ENCODE measurements at regions not wholly inside any gene's neighbourhood (a gene's known extent, or its start where the extent isn't known, plus 50 kb on each side); places are given as distances from the start of the nearest gene placed in this dataset.

GRCh38 chr19:33898062-33898677, 101.5 kb downstream of the KCTD15 start:
- peaks cover 5% of the 10 kb centered on the region; the same call in 1 of the 2 replicates for H3K9me3 ChIP-seq (ENCODE audit: insufficient read depth, low read depth, low read length)
- no peaks in the 10 kb centered on the region for H3K79me2 ChIP-seq (ENCODE audit: insufficient read depth, low read length)
- TF ChIP-seq EZH2phosphoT487 (IDR thresholded peaks at IDR 0.05; ENCODE audit: borderline replicate concordance) (no peak), CTCF (conservative IDR thresholded peaks at IDR 0.05; ENCODE audit: low read length) (no peak)
- no peaks in the 10 kb centered on the region for H3K9me2 ChIP-seq (replicated peaks; ENCODE audit: low read depth, low read length)
- no peak overlapping the region for H3K9ac ChIP-seq (ENCODE audit: low read depth, low read length, poor library complexity, severe bottlenecking)
- no peak overlapping the region for H2AFZ ChIP-seq (ENCODE audit: low read length)
- no peaks in the 10 kb centered on the region for H3F3A ChIP-seq (ENCODE audit: low read depth)
- no peak overlapping the region for H3K4me2 ChIP-seq (ENCODE audit: low read depth, low read length, poor library complexity, severe bottlenecking)
- no peak overlapping the region for H3K4me3 ChIP-seq (ENCODE audit: low read length, poor library complexity, severe bottlenecking)
- no peaks in the 10 kb centered on the region for H3K27me3 ChIP-seq (ENCODE audit: insufficient read depth, low read length, poor library complexity, severe bottlenecking)
- no peaks in the 10 kb centered on the region for H3K4me1 ChIP-seq (ENCODE audit: insufficient read depth, low read length, poor library complexity, severe bottlenecking)
- H4K20me1 ChIP-seq (ENCODE audit: insufficient read depth, low read length, poor library complexity, severe bottlenecking), result no peaks in the 10 kb centered on the region
- H3K36me3 ChIP-seq (ENCODE audit: insufficient read depth, low read length), result no peaks in the 10 kb centered on the region

GRCh38 chr19:33900817-33901216, 104.1 kb downstream of the KCTD15 start:
- TF ChIP-seq CTCF (conservative IDR thresholded peaks at IDR 0.05; ENCODE audit: low read length) (no peak), EZH2phosphoT487 (IDR thresholded peaks at IDR 0.05; ENCODE audit: borderline replicate concordance) (no peak)
- H4K20me1 ChIP-seq (ENCODE audit: insufficient read depth, low read length, poor library complexity, severe bottlenecking), result no peaks in the 10 kb centered on the region
- H3K4me1 ChIP-seq (ENCODE audit: insufficient read depth, low read length, poor library complexity, severe bottlenecking), result no peaks in the 10 kb centered on the region

DNA sequence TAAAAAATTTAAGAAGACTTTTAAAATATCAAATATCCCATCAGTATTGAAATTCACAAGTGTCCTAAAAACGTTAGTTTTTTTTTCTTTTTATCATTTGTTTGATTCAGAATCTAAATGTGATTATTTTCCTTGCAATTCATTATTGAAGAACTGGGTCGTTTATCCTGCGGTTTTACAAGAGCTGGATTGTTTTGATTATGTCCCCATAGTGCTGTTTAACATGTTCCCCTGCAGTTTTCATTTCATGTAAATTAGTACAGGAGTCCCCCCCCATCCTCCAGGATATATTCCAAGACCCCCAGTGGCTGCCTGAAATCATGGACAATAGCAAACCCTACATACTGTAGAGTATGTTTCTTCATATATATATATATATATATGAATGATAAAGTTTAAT, 105.7 kb downstream of the KCTD15 start:
- H3K9me3 ChIP-seq (ENCODE audit: insufficient read depth, low read depth, low read length), result peaks cover 7% of the 10 kb centered on the region; the same call in 1 of the 2 replicates
- TF ChIP-seq EZH2phosphoT487 (IDR thresholded peaks at IDR 0.05; ENCODE audit: borderline replicate concordance) (no peak), CTCF (conservative IDR thresholded peaks at IDR 0.05; ENCODE audit: low read length) (no peak)
- H3F3A ChIP-seq (ENCODE audit: low read depth), result no peaks in the 10 kb centered on the region
- H2AFZ ChIP-seq (ENCODE audit: low read length), result no peak overlapping the region
- no peak overlapping the region for H3K4me2 ChIP-seq (ENCODE audit: low read depth, low read length, poor library complexity, severe bottlenecking)
- no peaks in the 10 kb centered on the region for H4K20me1 ChIP-seq (ENCODE audit: insufficient read depth, low read length, poor library complexity, severe bottlenecking)
- no peak overlapping the region for H3K4me3 ChIP-seq (ENCODE audit: low read length, poor library complexity, severe bottlenecking)
- H3K36me3 ChIP-seq (ENCODE audit: insufficient read depth, low read length), result no peaks in the 10 kb centered on the region
- no peaks in the 10 kb centered on the region for H3K4me1 ChIP-seq (ENCODE audit: insufficient read depth, low read length, poor library complexity, severe bottlenecking)
- H3K27me3 ChIP-seq (ENCODE audit: insufficient read depth, low read length, poor library complexity, severe bottlenecking), result no peaks in the 10 kb centered on the region
- H3K79me2 ChIP-seq (ENCODE audit: insufficient read depth, low read length), result no peaks in the 10 kb centered on the region
- H3K9me2 ChIP-seq (replicated peaks; ENCODE audit: low read depth, low read length), result no peaks in the 10 kb centered on the region
- no peak overlapping the region for H3K9ac ChIP-seq (ENCODE audit: low read depth, low read length, poor library complexity, severe bottlenecking)

More at GRCh38 chr19:33900817-33901216, 104.1 kb downstream of the KCTD15 start:
- Histone ChIP-seq H3K4me3 (ENCODE audit: low read length, poor library complexity, severe bottlenecking) (no peak overlapping the region), H3K9ac (ENCODE audit: low read depth, low read length, poor library complexity, severe bottlenecking) (no peak overlapping the region), H3K27me3 (ENCODE audit: insufficient read depth, low read length, poor library complexity, severe bottlenecking) (no peaks in the 10 kb centered on the region), H3K36me3 (ENCODE audit: insufficient read depth, low read length) (no peaks in the 10 kb centered on the region), H3K79me2 (ENCODE audit: insufficient read depth, low read length) (no peaks in the 10 kb centered on the region), H3F3A (ENCODE audit: low read depth) (no peaks in the 10 kb centered on the region), H3K9me2 (replicated peaks; ENCODE audit: low read depth, low read length) (no peaks in the 10 kb centered on the region), H3K9me3 (ENCODE audit: insufficient read depth, low read depth, low read length) (peaks cover 5% of the 10 kb centered on the region; the same call in 1 of the 2 replicates), H2AFZ (ENCODE audit: low read length) (no peak overlapping the region), H3K4me2 (ENCODE audit: low read depth, low read length, poor library complexity, severe bottlenecking) (no peak overlapping the region)
